Neuron (in vitro differentiated cells): ENCODE measurements at regions not wholly inside any gene's neighbourhood (a gene's known extent, or its start where the extent isn't known, plus 50 kb on each side); places are given as distances from the start of the nearest gene placed in this dataset.
A peak's percentile ranks its signal among the peaks of the same experiment; 100 is the strongest.

Source experiments
- H2AFZ ChIP-seq: one replicate; pipeline ENCODE4 v1.6.1; 2013; ENCODE audit warnings: low read depth, mild to moderate bottlenecking, inconsistent platforms, low read length, moderate library complexity
- H3K27me3 ChIP-seq: one replicate; pipeline ENCODE4 v1.6.1; 2013; ENCODE audit warnings: low read length; ENCODE audit not compliant: insufficient read depth
- H3K36me3 ChIP-seq: one replicate; pipeline ENCODE4 v1.6.1; 2013; ENCODE audit warnings: low read length; ENCODE audit not compliant: insufficient read depth
- H3K4me1 ChIP-seq: one replicate; pipeline ENCODE4 v1.6.1; 2013; ENCODE audit warnings: low read length; ENCODE audit not compliant: insufficient read depth
- H3K4me3 ChIP-seq: 2 replicates; pipeline ENCODE4 v1.5.1; 2013; ENCODE audit warnings: mild to moderate bottlenecking, low read length, moderate library complexity
- H3K9me3 ChIP-seq: one replicate; pipeline ENCODE4 v1.6.1; 2013; ENCODE audit warnings: low read length

DNA sequence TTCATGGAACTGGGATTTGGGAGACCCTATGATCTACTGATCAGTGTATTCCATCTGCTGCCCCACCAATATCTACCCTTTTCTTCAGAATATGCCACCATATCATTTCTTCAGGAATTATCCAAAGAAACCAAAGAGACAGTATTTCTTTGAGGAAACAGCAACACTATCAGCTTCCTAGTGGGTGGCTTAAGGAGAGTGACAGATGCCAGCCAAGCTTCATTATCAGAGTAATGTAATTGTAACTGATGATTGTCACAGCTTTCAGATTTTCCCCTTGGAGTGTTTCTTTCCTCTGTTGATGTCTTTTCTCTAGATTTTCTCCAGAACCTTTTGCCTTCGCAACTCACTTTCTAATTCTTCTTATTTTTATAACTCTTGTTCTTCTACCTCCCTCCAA is 934.4 kb upstream of the LRRN3 start:
- H2AFZ ChIP-seq, result no peak overlapping the region
- H3K9me3 ChIP-seq, result no peaks in the 10 kb centered on the region
- H3K4me1 ChIP-seq, result no peaks in the 10 kb centered on the region
- no peak overlapping the region for H3K4me3 ChIP-seq
- H3K27me3 ChIP-seq, result no peaks in the 10 kb centered on the region
- no peaks in the 10 kb centered on the region for H3K36me3 ChIP-seq

DNA sequence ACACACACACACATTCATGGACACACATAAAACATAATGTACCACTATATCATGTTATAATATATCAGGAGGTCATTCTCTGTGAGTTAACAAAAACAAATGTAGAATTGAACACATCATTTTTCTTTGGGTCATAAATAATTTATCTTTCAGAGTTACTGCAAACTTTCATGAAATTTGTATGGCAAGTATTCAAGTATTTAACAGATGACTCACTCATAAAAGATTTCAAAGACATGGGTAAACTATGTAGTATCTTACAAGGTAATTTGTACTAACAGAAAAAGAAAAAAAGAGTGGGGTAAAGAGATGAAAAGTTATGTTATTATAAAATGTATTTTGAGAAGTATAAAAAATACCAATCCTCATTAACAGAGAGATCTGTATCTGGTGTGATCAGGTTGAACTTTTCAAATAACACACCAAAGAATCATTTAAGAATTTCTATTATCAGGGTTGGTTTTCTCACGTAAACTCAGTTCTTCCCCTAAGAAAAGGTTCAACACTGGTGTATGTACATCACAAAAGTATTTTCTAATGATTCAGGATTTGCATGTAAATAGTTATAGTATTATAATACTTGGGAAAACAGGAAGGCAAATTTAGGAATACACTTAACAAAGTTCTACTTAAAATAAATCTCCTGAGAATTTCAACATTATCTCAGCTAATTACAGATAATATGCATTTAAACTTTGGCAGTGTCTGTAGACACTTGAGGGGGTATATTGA is 933.1 kb upstream of the LRRN3 start:
- Histone ChIP-seq H2AFZ (no peak overlapping the region), H3K27me3 (no peaks in the 10 kb centered on the region), H3K9me3 (no peaks in the 10 kb centered on the region), H3K4me1 (no peaks in the 10 kb centered on the region), H3K4me3 (no peak overlapping the region), H3K36me3 (no peaks in the 10 kb centered on the region)

DNA sequence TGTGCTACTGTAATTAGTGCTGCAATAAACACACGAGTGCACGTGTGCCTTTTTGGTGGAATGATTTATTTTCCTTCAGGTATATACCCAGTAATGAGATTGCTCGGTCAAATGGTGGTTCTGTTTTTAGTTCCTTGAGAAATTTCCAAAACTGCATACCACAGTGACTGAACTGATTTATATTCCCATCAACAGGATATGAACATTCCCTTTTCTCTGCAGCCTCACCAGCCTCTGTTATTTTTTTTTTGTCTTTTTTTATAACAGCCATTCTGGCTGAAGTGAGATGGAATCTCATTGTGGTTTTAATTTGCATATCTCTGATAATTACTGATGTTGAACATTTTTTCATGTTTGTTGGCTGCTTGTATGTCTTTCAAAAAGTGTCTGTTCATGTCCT is 922.9 kb upstream of the LRRN3 start:
- H2AFZ ChIP-seq, result no peak overlapping the region
- no peaks in the 10 kb centered on the region for H3K4me1 ChIP-seq
- no peaks in the 10 kb centered on the region for H3K27me3 ChIP-seq
- H3K36me3 ChIP-seq, result no peaks in the 10 kb centered on the region
- H3K9me3 ChIP-seq, result no peaks in the 10 kb centered on the region
- H3K4me3 ChIP-seq, result no peak overlapping the region

DNA sequence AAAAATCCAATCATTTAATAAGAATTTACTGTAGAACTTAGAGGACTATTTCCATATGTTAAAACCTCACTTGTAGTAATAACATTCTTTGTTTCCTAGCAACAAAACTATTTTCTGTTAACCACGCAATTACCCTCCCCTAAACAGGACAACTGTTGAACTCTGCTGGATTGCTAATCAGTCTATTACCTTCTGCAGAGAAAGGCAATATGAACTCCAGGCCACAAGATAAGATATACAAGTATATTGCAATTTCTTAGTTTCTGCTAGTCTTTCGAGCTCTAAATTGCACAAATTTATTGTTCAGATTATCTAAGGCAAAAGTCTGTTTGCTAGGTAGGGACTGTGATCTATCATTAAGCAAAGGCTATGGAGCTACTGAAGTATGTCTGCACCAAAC is 920.1 kb upstream of the LRRN3 start:
- Histone ChIP-seq H3K4me1 (no peaks in the 10 kb centered on the region), H3K27me3 (no peaks in the 10 kb centered on the region), H3K36me3 (no peaks in the 10 kb centered on the region), H3K4me3 (no peak overlapping the region), H2AFZ (no peak overlapping the region), H3K9me3 (no peaks in the 10 kb centered on the region)

DNA sequence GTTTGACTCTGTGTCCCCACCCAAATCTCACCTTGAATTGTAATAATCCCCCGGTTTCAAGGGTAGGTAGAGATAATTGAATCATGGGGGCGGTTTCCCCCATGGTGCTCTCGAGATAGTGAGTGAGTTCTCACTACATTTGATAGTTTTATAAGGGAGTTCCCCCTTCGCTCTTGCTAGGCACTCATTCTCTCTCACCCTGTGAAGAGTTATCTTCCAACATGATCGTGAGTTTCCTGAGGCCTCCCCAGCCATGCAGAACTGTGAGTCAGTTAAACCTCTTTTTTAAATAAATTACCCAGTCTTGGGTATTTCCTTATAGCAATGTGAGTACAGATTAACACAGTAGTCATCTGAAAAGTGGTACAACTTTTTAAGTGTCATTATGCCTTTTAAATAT is 913.5 kb upstream of the LRRN3 start:
- Histone ChIP-seq H2AFZ (no peak overlapping the region), H3K4me3 (no peak overlapping the region), H3K36me3 (no peaks in the 10 kb centered on the region), H3K9me3 (no peaks in the 10 kb centered on the region), H3K4me1 (peaks cover 5% of the 10 kb centered on the region), H3K27me3 (no peaks in the 10 kb centered on the region)

DNA sequence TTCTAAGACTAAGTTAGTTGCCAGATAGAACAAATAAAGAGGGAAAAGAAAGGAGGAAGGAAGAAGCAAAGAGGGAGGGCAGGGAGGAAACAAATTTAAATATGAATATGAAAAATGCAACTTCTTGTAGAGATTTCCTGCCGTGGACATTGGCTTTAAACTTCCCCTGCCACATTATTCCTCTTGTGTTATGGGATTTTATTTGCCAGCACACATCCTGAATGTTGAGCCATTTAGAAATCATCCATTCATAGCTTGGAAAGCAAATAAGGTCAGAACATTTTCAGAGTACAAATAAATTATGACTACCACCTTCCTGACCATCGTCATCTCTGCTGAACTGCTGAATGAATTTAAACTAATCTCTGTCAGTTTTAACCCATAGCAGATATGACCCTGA is 911.9 kb upstream of the LRRN3 start:
- Histone ChIP-seq H3K27me3 (no peaks in the 10 kb centered on the region), H3K4me3 (no peak overlapping the region), H3K9me3 (no peaks in the 10 kb centered on the region), H3K36me3 (no peaks in the 10 kb centered on the region), H3K4me1 (peaks cover 5% of the 10 kb centered on the region), H2AFZ (no peak overlapping the region)

DNA sequence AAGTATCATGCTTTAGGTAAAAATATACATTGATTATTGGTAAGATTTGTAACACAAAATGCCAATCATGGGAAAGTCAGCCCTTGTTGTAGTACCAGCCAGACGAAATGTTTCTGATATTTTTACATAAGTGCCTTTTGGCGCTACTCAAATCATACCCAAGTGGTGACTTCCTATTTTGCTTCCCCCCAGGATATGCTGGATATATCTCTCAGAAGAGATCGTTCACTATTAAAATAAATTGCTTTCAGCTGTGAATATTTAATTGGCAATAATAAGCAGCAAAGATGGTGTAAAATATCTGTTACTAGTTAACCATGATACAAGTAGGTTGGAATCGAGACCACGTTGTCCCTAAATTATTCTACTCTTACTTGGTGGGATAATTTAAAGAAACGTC is 909.2 kb upstream of the LRRN3 start:
- Histone ChIP-seq H3K4me3 (no peak overlapping the region), H2AFZ (no peak overlapping the region), H3K9me3 (no peaks in the 10 kb centered on the region), H3K27me3 (no peaks in the 10 kb centered on the region), H3K36me3 (no peaks in the 10 kb centered on the region), H3K4me1 (peaks cover 5% of the 10 kb centered on the region)

DNA sequence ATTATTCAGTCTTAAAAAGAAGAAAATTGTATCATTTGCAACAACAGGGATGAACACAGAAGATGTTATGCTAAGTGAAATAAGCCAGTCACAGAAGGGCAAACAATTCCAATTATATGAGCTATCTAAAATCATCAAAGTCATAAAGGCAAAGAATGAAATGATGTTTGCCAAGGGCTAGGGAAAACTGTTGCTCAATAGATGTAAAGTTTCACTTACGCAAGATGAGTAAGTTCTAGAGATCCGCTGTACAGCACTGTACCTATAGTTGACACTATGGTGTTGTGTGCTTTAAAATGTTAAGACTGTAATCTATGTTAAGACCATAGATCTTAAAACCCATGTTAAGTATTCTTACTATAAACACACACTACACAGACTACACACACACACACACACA is 904.6 kb upstream of the LRRN3 start:
- Histone ChIP-seq H3K27me3 (no peaks in the 10 kb centered on the region), H3K36me3 (no peaks in the 10 kb centered on the region), H3K9me3 (no peaks in the 10 kb centered on the region), H2AFZ (no peak overlapping the region), H3K4me3 (no peak overlapping the region), H3K4me1 (no peaks in the 10 kb centered on the region)

DNA sequence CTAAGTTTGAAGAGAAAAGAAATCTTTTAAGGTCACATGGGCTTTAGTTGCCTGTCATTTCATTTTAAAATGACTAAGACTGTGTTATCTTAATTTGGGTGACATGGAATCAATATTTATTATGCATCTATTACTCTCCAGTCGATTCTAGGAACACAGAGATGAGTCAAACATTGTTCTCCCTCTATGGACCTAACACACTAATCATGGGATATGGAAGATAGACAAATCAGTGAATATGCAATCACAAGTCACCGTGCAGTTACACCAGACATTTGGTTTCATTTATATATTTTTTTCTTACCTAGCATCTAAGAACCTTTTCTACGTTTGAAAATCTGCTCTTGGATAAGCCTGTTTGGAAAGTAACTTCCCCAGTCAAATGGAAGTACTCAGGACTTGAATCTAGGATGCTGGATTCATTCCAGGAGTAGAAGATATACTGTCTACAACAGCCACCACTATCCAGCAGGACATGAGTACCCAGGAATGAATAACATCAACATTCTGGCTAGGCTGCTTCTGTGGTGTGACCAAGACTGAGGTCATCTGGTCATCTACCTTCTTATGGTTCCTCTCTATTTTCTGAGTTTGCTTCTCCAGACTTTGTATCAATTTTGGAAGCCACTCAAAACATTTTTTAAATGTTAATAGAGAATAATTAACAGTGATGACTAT is 902.9 kb upstream of the LRRN3 start:
- Histone ChIP-seq H3K36me3 (no peaks in the 10 kb centered on the region), H3K9me3 (no peaks in the 10 kb centered on the region), H3K27me3 (no peaks in the 10 kb centered on the region), H3K4me3 (no peak overlapping the region), H3K4me1 (no peaks in the 10 kb centered on the region), H2AFZ (peak overlapping the region; percentile 28)

DNA sequence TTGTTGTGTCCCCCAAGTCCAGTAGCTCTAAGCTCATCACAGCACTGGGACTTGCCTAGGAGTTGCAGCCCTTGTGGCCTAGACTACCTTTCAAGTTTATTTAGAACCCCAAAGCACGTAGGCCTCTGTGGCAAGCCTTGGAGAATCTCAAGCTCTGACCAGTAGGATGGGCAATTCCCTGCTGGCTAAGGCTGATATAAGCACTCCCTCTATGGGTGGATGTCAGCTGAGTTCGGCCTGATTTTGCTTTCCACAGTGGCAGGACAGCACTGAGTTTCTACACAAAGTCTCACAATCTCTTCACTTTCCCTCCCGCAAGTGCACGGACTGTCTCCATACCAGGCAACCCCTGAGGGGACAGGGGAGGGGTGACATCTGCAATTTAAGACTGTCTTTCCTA is 886.4 kb upstream of the LRRN3 start:
- Histone ChIP-seq H3K27me3 (no peaks in the 10 kb centered on the region), H3K4me3 (no peak overlapping the region), H2AFZ (no peak overlapping the region), H3K36me3 (no peaks in the 10 kb centered on the region), H3K4me1 (no peaks in the 10 kb centered on the region), H3K9me3 (no peaks in the 10 kb centered on the region)

DNA sequence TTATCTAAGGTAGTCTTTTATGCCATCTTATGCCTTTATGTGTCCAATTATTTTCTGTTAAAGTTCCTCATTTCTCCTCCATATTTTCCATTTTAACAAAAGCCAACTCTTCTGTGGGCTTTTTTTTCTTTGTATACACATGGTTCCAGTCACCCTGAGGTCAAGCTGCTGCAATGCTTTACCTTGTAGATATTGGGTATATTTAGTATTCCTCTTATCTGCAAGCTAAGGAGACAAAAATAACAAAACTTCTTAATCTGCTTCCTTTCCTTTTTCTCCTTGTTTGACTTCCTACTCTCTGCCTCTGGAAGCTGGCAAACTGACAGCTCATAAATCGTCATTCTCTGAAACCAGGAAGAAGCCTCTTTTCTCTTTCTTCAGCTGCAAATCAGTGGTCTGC is 885.0 kb upstream of the LRRN3 start:
- Histone ChIP-seq H3K27me3 (no peaks in the 10 kb centered on the region), H3K4me3 (no peak overlapping the region), H3K36me3 (no peaks in the 10 kb centered on the region), H3K9me3 (no peaks in the 10 kb centered on the region), H3K4me1 (no peaks in the 10 kb centered on the region), H2AFZ (no peak overlapping the region)

DNA sequence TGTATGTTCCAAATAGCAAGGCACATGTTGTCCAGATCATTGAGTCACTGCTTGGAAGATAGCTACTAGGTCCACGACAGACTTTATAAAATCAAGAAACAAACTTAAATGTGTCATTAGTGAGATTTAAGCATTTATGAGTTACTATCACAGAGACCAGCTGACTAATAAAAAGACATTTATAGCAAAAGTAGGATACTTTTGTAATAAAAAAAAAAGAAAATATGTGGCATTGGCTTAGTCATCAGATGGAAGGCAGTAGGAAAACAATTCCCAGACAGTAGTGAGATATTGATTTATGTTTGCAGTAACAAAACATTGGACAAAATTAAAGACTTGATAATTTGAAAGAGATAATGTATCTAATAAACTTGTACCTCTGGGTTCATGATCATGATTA is 881.0 kb upstream of the LRRN3 start:
- no peak overlapping the region for H3K4me3 ChIP-seq
- no peaks in the 10 kb centered on the region for H3K36me3 ChIP-seq
- H3K27me3 ChIP-seq, result no peaks in the 10 kb centered on the region
- no peaks in the 10 kb centered on the region for H3K9me3 ChIP-seq
- H3K4me1 ChIP-seq, result no peaks in the 10 kb centered on the region
- no peak overlapping the region for H2AFZ ChIP-seq

DNA sequence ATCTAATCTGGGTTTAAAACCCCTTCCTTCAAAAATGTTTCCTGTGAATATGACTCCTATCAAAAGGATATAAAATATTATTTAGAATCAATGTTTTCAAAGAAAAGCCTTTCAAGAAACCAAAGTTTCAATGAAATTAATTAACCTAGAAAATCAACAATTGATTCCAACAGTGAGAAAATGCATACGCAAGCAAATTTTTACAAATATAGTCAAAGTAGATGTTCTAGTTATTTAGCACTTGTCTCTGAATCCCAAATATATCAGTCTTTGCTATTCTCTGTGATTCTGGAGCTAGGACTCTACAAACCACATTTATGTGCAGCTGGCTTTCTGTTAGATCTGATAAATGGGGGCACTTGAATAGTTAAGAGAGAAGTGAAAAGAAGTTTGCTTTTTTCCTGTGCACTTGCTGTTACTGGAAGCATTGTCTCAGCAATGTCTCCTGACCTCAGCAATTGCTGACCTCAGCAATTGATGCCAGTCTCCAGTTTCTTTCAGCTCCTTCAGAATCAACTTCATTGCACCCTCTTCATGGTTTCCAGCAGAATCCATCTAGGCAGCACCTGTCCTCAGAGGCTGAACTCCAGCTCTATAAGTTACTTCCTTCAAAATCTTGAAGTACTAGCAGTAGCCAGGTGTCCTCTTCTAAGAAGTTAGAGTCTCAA is 879.9 kb upstream of the LRRN3 start:
- Histone ChIP-seq H3K9me3 (no peaks in the 10 kb centered on the region), H3K4me3 (no peak overlapping the region), H3K36me3 (no peaks in the 10 kb centered on the region), H3K4me1 (no peaks in the 10 kb centered on the region), H3K27me3 (no peaks in the 10 kb centered on the region), H2AFZ (no peak overlapping the region)
